Body of pancreas (tissue), 4 donors: ENCODE measurements at regions not wholly inside any gene's neighbourhood (a gene's known extent, or its start where the extent isn't known, plus 50 kb on each side); places are given as distances from the start of the nearest gene placed in this dataset.

Source experiments
- CTCF ChIP-seq, 7 experiments: fragments of 450-650 bp in 4 of 7; fragments of 200-600 bp in 3 of 7; sonication (generic) in 3 of 7; IDR thresholded peaks; one replicate each; pipeline ENCODE4 v1.5.1; 2016 to 2019; ENCODE audit warnings: antibody characterized with exemption in 7 of 7
- POLR2A ChIP-seq, 3 donors: fragments of 450-650 bp; IDR thresholded peaks; one replicate each; pipeline ENCODE4 v1.6.1; 2016; ENCODE audit warnings: antibody characterized with exemption in 3 of 3, mild to moderate bottlenecking in 2 of 3

- TF ChIP-seq CTCF (IDR thresholded peaks at IDR 0.05) (no peak), POLR2A (IDR thresholded peaks at IDR 0.05) (no peak)
These were observed 641.5 kb upstream of the NECTIN3 start for GRCh38 chr3:110430146-110430545.
